ENCODE measurements at regions not wholly inside any gene's neighbourhood (a gene's known extent, or its start where the extent isn't known, plus 50 kb on each side); places are given as distances from the start of the nearest gene placed in this dataset.

- DNase-seq (ENCODE audit: low spot score) = no peak
- H3K9me3 ChIP-seq (ENCODE audit: control insufficient read depth in 4 of 4, low read length in 3 of 4) = no peaks in the 10 kb centered on the region
- no peak overlapping the region for H3K4me3 ChIP-seq (ENCODE audit: low read depth in 1 of 3, low read length in 3 of 3)
- no peaks in the 10 kb centered on the region for H3K4me1 ChIP-seq (ENCODE audit: control insufficient read depth in 4 of 4, insufficient read depth in 4 of 4, low read length in 3 of 4)
- 79% methylated on average over 3 of the region's 3 CpGs for WGBS
- TF ChIP-seq RAD21 (IDR thresholded peaks at IDR 0.05) = no peak
- no peak for TF ChIP-seq REST (IDR thresholded peaks at IDR 0.05)
- no peak for TF ChIP-seq EGR1 (IDR thresholded peaks at IDR 0.05; ENCODE audit: low read depth in 2 of 2)
- TF ChIP-seq GABPA (IDR thresholded peaks at IDR 0.05 in 1 of 2, conservative IDR thresholded peaks at IDR 0.05 in 1 of 2) = no peak
- no peak for TF ChIP-seq ZBTB33 (IDR thresholded peaks at IDR 0.05)
- no peak for TF ChIP-seq HNF4A (conservative IDR thresholded peaks at IDR 0.05)
- TF ChIP-seq TAF1 (conservative IDR thresholded peaks at IDR 0.05) = no peak
- TF ChIP-seq NR2F2 (IDR thresholded peaks at IDR 0.05) = no peak
- TF ChIP-seq, protein P1, sequence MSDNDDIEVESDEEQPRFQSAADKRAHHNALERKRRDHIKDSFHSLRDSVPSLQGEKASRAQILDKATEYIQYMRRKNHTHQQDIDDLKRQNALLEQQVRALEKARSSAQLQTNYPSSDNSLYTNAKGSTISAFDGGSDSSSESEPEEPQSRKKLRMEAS (IDR thresholded peaks at IDR 0.05) = no peak
- no peak for TF ChIP-seq YY1 (IDR thresholded peaks at IDR 0.05)
- no peak for TF ChIP-seq FOXA1 (IDR thresholded peaks at IDR 0.05)
- TF ChIP-seq CTCF (IDR thresholded peaks at IDR 0.05; ENCODE audit: low read depth, low read length, missing input control) = no peak
- no peak for TF ChIP-seq HNF4G (IDR thresholded peaks at IDR 0.05)
- no peak for TF ChIP-seq ATF3 (IDR thresholded peaks at IDR 0.05)
- no peak for TF ChIP-seq JUND (IDR thresholded peaks at IDR 0.05)
- TF ChIP-seq RXRA (IDR thresholded peaks at IDR 0.05) = no peak
- TF ChIP-seq SP1 (IDR thresholded peaks at IDR 0.05) = no peak
- H3K36me3 ChIP-seq (ENCODE audit: control insufficient read depth in 4 of 4, insufficient read depth in 3 of 4, low read depth in 1 of 4, low read length in 3 of 4) = no peaks in the 10 kb centered on the region
- H3K9ac ChIP-seq (ENCODE audit: low read depth in 1 of 2, low read length in 2 of 2) = no peak overlapping the region
- no peak overlapping the region for H3K27ac ChIP-seq (ENCODE audit: low read depth in 1 of 2, low read length in 2 of 2)
- H3K27me3 ChIP-seq (ENCODE audit: control insufficient read depth in 4 of 4, insufficient read depth in 4 of 4, low read length in 3 of 4) = no peaks in the 10 kb centered on the region
Observed at GRCh38 chr1:189880135-189880534, 597.5 kb downstream of the BRINP3 start.

All from liver (tissue), 8 donors.